Mesendoderm (in vitro differentiated cells): ENCODE measurements at regions not wholly inside any gene's neighbourhood (a gene's known extent, or its start where the extent isn't known, plus 50 kb on each side); places are given as distances from the start of the nearest gene placed in this dataset.

Source experiments
- DNase-seq: peaks from one replicate; pipeline ENCODE4 v3.0.0; 2013
- H2AK5ac ChIP-seq: 2 replicates; pipeline ENCODE4 v1.6.1; 2013; ENCODE audit warnings: low read length, inconsistent platforms
- H2BK120ac ChIP-seq: 2 replicates; pipeline ENCODE4 v1.6.1; 2013; ENCODE audit warnings: low read depth, mild to moderate bottlenecking, low read length, moderate library complexity, mixed read lengths
- H2BK15ac ChIP-seq: replicated peaks from 2 replicates; pipeline ENCODE4 v1.6.1; 2013; ENCODE audit warnings: low read depth, mild to moderate bottlenecking, moderate library complexity
- H2BK5ac ChIP-seq: 2 replicates; pipeline ENCODE4 v1.6.1; 2013; ENCODE audit warnings: low read length, inconsistent platforms
- H3K18ac ChIP-seq: 2 replicates; pipeline ENCODE4 v1.6.1; 2013; ENCODE audit warnings: mild to moderate bottlenecking, low read length, mixed read lengths
- H3K23ac ChIP-seq: one replicate; pipeline ENCODE4 v1.6.1; 2013; ENCODE audit warnings: low read length
- H3K27ac ChIP-seq: 2 replicates; pipeline ENCODE4 v1.5.1; 2013; ENCODE audit warnings: low read depth, mild to moderate bottlenecking, inconsistent platforms, low read length, moderate library complexity
- H3K27me3 ChIP-seq: 2 replicates; pipeline ENCODE4 v1.6.1; 2013; ENCODE audit warnings: low read length, control low read depth, mild to moderate bottlenecking, inconsistent platforms; ENCODE audit not compliant: insufficient read depth, poor library complexity
- H3K36me3 ChIP-seq: 2 replicates; pipeline ENCODE4 v1.6.1; 2013; ENCODE audit warnings: low read length, inconsistent platforms; ENCODE audit not compliant: control insufficient read depth, insufficient read depth
- H3K4ac ChIP-seq: one replicate; pipeline ENCODE4 v1.6.1; 2013; ENCODE audit warnings: low read depth, mild to moderate bottlenecking, low read length, moderate library complexity
- H3K4me1 ChIP-seq: 2 replicates; pipeline ENCODE4 v1.6.1; 2013; ENCODE audit warnings: low read depth, low read length, inconsistent platforms; ENCODE audit not compliant: control insufficient read depth
- H3K4me2 ChIP-seq: 2 replicates; pipeline ENCODE4 v1.6.1; 2013; ENCODE audit warnings: low read length
- H3K4me3 ChIP-seq: 2 replicates; pipeline ENCODE4 v1.5.1; 2013; ENCODE audit warnings: mild to moderate bottlenecking, low read length
- H3K56ac ChIP-seq: one replicate; pipeline ENCODE4 v1.6.1; 2013; ENCODE audit warnings: low read length
- H3K79me1 ChIP-seq: 2 replicates; pipeline ENCODE4 v1.6.1; 2013; ENCODE audit warnings: low read length, inconsistent platforms
- H3K79me2 ChIP-seq: 2 replicates; pipeline ENCODE4 v1.6.1; 2013; ENCODE audit warnings: mild to moderate bottlenecking, low read length; ENCODE audit not compliant: control insufficient read depth, insufficient read depth
- H3K9ac ChIP-seq: 2 replicates; pipeline ENCODE4 v1.6.1; 2013; ENCODE audit warnings: low read length, inconsistent platforms
- H4K5ac ChIP-seq: one replicate; pipeline ENCODE4 v1.6.1; 2013; ENCODE audit warnings: low read length
- H4K8ac ChIP-seq: one replicate; pipeline ENCODE4 v1.6.1; 2013; ENCODE audit warnings: low read depth, mild to moderate bottlenecking, control low read depth, low read length, moderate library complexity
- WGBS: extraction: QIAGEN DNeasy Blood & Tissue Kit; methylation state at CpG from one replicate; pipeline ENCODE4 v1.1.7; 2013; ENCODE audit warnings: low lambda C conversion rate, missing lambda C conversion rate; ENCODE audit not compliant: insufficient coverage; ENCODE audit errors: extremely low coverage; 5-methylcytosine and 5-hydroxymethylcytosine counted together

- Histone ChIP-seq H3K18ac (no peak overlapping the region), H3K27me3 (no peaks in the 10 kb centered on the region), H3K23ac (no peak overlapping the region), H2AK5ac (no peak overlapping the region), H4K5ac (no peak overlapping the region), H3K79me2 (no peaks in the 10 kb centered on the region), H3K4me3 (no peak overlapping the region), H2BK120ac (no peak overlapping the region), H3K36me3 (no peaks in the 10 kb centered on the region), H3K79me1 (no peaks in the 10 kb centered on the region), H3K9ac (no peak overlapping the region), H3K4ac (no peak overlapping the region), H3K27ac (no peak overlapping the region), H4K8ac (no peak overlapping the region), H3K56ac (no peak overlapping the region), H3K4me2 (no peak overlapping the region), H2BK15ac (no peak overlapping the region), H2BK5ac (no peak overlapping the region), H3K4me1 (no peaks in the 10 kb centered on the region)
- no peak for DNase-seq
- WGBS: no CpG with 5 or more reads among the region's 3 CpGs
These were observed 249.6 kb downstream of the PTPRC start for GRCh38 chr1:198888379-198888943.

GRCh38 chr1:198889101-198889500 lies 250.3 kb downstream of the PTPRC start:
- Histone ChIP-seq H4K8ac (no peak overlapping the region), H2AK5ac (no peak overlapping the region), H3K79me2 (no peaks in the 10 kb centered on the region), H3K27ac (no peak overlapping the region), H2BK120ac (no peak overlapping the region), H3K4me2 (no peak overlapping the region), H3K27me3 (no peaks in the 10 kb centered on the region), H3K4ac (no peak overlapping the region), H3K79me1 (no peaks in the 10 kb centered on the region), H4K5ac (no peak overlapping the region), H3K56ac (no peak overlapping the region), H3K4me3 (no peak overlapping the region), H2BK15ac (no peak overlapping the region), H3K23ac (no peak overlapping the region), H3K4me1 (no peaks in the 10 kb centered on the region), H2BK5ac (no peak overlapping the region), H3K36me3 (no peaks in the 10 kb centered on the region), H3K9ac (no peak overlapping the region), H3K18ac (no peak overlapping the region)
- no CpG with 5 or more reads among the region's 1 CpG for WGBS
- DNase-seq: no peak

- no peak overlapping the region for H2BK15ac ChIP-seq
- no peak overlapping the region for H2BK120ac ChIP-seq
- H3K9ac ChIP-seq: no peak overlapping the region
- H3K4me2 ChIP-seq: no peak overlapping the region
- H3K79me1 ChIP-seq: no peaks in the 10 kb centered on the region
- no peak overlapping the region for H3K4me3 ChIP-seq
- no peak overlapping the region for H2AK5ac ChIP-seq
- no CpG with 5 or more reads among the region's 1 CpG for WGBS
- no peak for DNase-seq
- no peaks in the 10 kb centered on the region for H3K27me3 ChIP-seq
- H3K27ac ChIP-seq: no peak overlapping the region
- no peaks in the 10 kb centered on the region for H3K4me1 ChIP-seq
- no peak overlapping the region for H4K8ac ChIP-seq
- H4K5ac ChIP-seq: no peak overlapping the region
- no peak overlapping the region for H3K56ac ChIP-seq
- H3K18ac ChIP-seq: no peak overlapping the region
- H3K79me2 ChIP-seq: no peaks in the 10 kb centered on the region
- no peaks in the 10 kb centered on the region for H3K36me3 ChIP-seq
- H3K4ac ChIP-seq: no peak overlapping the region
- H3K23ac ChIP-seq: no peak overlapping the region
- no peak overlapping the region for H2BK5ac ChIP-seq
These were observed 250.9 kb downstream of the PTPRC start for GRCh38 chr1:198889749-198890148.

GRCh38 chr1:198890214-198890930 lies 251.5 kb downstream of the PTPRC start:
- Histone ChIP-seq H3K4me3 (no peak overlapping the region), H3K79me2 (no peaks in the 10 kb centered on the region), H2BK120ac (no peak overlapping the region), H3K23ac (no peak overlapping the region), H4K8ac (no peak overlapping the region), H3K4me2 (no peak overlapping the region), H3K56ac (no peak overlapping the region), H3K18ac (no peak overlapping the region), H3K9ac (no peak overlapping the region), H3K36me3 (no peaks in the 10 kb centered on the region), H3K27ac (no peak overlapping the region), H3K27me3 (no peaks in the 10 kb centered on the region), H2BK5ac (no peak overlapping the region), H3K4ac (no peak overlapping the region), H4K5ac (no peak overlapping the region), H2AK5ac (no peak overlapping the region), H2BK15ac (no peak overlapping the region), H3K79me1 (no peaks in the 10 kb centered on the region), H3K4me1 (no peaks in the 10 kb centered on the region)
- WGBS: 100% methylated on average over 1 of the region's 4 CpGs
- DNase-seq: no peak

- Histone ChIP-seq H3K79me2 (no peaks in the 10 kb centered on the region), H3K18ac (no peak overlapping the region), H2AK5ac (no peak overlapping the region), H3K4me1 (no peaks in the 10 kb centered on the region), H2BK5ac (no peak overlapping the region), H4K5ac (no peak overlapping the region), H3K79me1 (no peaks in the 10 kb centered on the region), H2BK120ac (no peak overlapping the region), H3K9ac (no peak overlapping the region), H3K36me3 (no peaks in the 10 kb centered on the region), H3K23ac (no peak overlapping the region), H3K4me2 (no peak overlapping the region), H3K27me3 (no peaks in the 10 kb centered on the region), H3K4me3 (no peak overlapping the region), H4K8ac (no peak overlapping the region), H2BK15ac (no peak overlapping the region), H3K4ac (no peak overlapping the region), H3K27ac (no peak overlapping the region), H3K56ac (no peak overlapping the region)
- peak; percentile 33 for DNase-seq
- WGBS: no CpG with 5 or more reads among the region's 1 CpG
These were observed 253.2 kb downstream of the PTPRC start for GRCh38 chr1:198892065-198892464.

- Histone ChIP-seq H3K4me3 (no peak overlapping the region), H2BK15ac (no peak overlapping the region), H4K5ac (no peak overlapping the region), H3K36me3 (no peaks in the 10 kb centered on the region), H3K56ac (no peak overlapping the region), H3K79me1 (no peaks in the 10 kb centered on the region), H3K9ac (no peak overlapping the region), H2BK5ac (no peak overlapping the region), H3K79me2 (no peaks in the 10 kb centered on the region), H3K18ac (no peak overlapping the region), H3K23ac (no peak overlapping the region), H2AK5ac (no peak overlapping the region), H3K4me2 (no peak overlapping the region), H4K8ac (no peak overlapping the region), H3K27ac (no peak overlapping the region), H3K4ac (no peak overlapping the region), H3K27me3 (no peaks in the 10 kb centered on the region), H2BK120ac (no peak overlapping the region), H3K4me1 (no peaks in the 10 kb centered on the region)
- DNase-seq: no peak
- no CpG with 5 or more reads among the region's 1 CpG for WGBS
These were observed 254.3 kb downstream of the PTPRC start for GRCh38 chr1:198893141-198893540.
